H9 (cell line): ENCODE measurements at regions not wholly inside any gene's neighbourhood (a gene's known extent, or its start where the extent isn't known, plus 50 kb on each side); places are given as distances from the start of the nearest gene placed in this dataset.

Source experiments
- DNase-seq: peaks from one replicate; pipeline ENCODE4 v3.0.0-alpha.2; 2017
- H2AFZ ChIP-seq: one replicate; pipeline ENCODE4 v1.6.1; 2013; ENCODE audit warnings: mild to moderate bottlenecking, low read length, control low read depth, moderate library complexity
- H2AK5ac ChIP-seq: 2 replicates; pipeline ENCODE4 v1.6.1; 2013; ENCODE audit warnings: low read length, control low read depth, mixed read lengths; ENCODE audit not compliant: insufficient read length
- H2BK120ac ChIP-seq: one replicate; pipeline ENCODE4 v1.6.1; 2013; ENCODE audit warnings: low read depth, mild to moderate bottlenecking, low read length, control low read depth, inconsistent platforms; ENCODE audit not compliant: poor library complexity, severe bottlenecking
- H2BK12ac ChIP-seq: 2 replicates; pipeline ENCODE4 v1.6.1; 2013; ENCODE audit warnings: low read length, control low read depth, mixed read lengths, low read depth; ENCODE audit not compliant: insufficient read length
- H2BK15ac ChIP-seq: 2 replicates; pipeline ENCODE4 v1.6.1; 2013; ENCODE audit warnings: low read depth, low read length, control low read depth
- H2BK20ac ChIP-seq: one replicate; pipeline ENCODE4 v1.6.1; 2013; ENCODE audit warnings: low read depth, mild to moderate bottlenecking, low read length, control low read depth, inconsistent platforms; ENCODE audit not compliant: poor library complexity, severe bottlenecking
- H2BK5ac ChIP-seq: 2 replicates; pipeline ENCODE4 v1.6.1; 2013; ENCODE audit warnings: low read length, control low read depth, mixed read lengths; ENCODE audit not compliant: insufficient read length
- H3K14ac ChIP-seq: 2 replicates; pipeline ENCODE4 v1.6.1; 2013; ENCODE audit warnings: low read length, control low read depth; ENCODE audit not compliant: insufficient read depth
- H3K18ac ChIP-seq: 2 replicates; pipeline ENCODE4 v1.6.1; 2013; ENCODE audit warnings: low read depth, mild to moderate bottlenecking, mixed read lengths, low read length, control low read depth; ENCODE audit not compliant: insufficient read length
- H3K23ac ChIP-seq: 2 replicates; pipeline ENCODE4 v1.6.1; 2013; ENCODE audit warnings: low read length, control low read depth, mixed read lengths, low read depth; ENCODE audit not compliant: insufficient read length
- H3K23me2 ChIP-seq: 2 replicates; pipeline ENCODE4 v1.6.1; 2013; ENCODE audit warnings: low read depth, mild to moderate bottlenecking, mixed read lengths, low read length, control low read depth; ENCODE audit not compliant: insufficient read length, poor library complexity, severe bottlenecking
- H3K27ac ChIP-seq: 2 replicates; pipeline ENCODE4 v1.5.1; 2013; ENCODE audit warnings: low read length, control low read depth, mixed read lengths, low read depth; ENCODE audit not compliant: insufficient read length
- H3K27me3 ChIP-seq: 2 replicates; pipeline ENCODE4 v1.6.1; 2013; ENCODE audit warnings: low read length, control low read depth, inconsistent platforms; ENCODE audit not compliant: insufficient read depth
- H3K4ac ChIP-seq: 2 replicates; pipeline ENCODE4 v1.6.1; 2013; ENCODE audit warnings: low read depth, mild to moderate bottlenecking, control low read depth, inconsistent platforms, low read length, moderate library complexity
- H3K4me1 ChIP-seq: 2 replicates; pipeline ENCODE4 v1.6.1; 2013; ENCODE audit warnings: low read length, control low read depth, inconsistent platforms; ENCODE audit not compliant: insufficient read depth
- H3K4me2 ChIP-seq: 2 replicates; pipeline ENCODE4 v1.6.1; 2013; ENCODE audit warnings: low read length, control low read depth, mixed read lengths; ENCODE audit not compliant: insufficient read length, insufficient read depth
- H3K56ac ChIP-seq: 2 replicates; pipeline ENCODE4 v1.6.1; 2013; ENCODE audit warnings: low read depth, mild to moderate bottlenecking, mixed read lengths, low read length, control low read depth; ENCODE audit not compliant: insufficient read length
- H3K79me1 ChIP-seq: 2 replicates; pipeline ENCODE4 v1.6.1; 2013; ENCODE audit warnings: low read depth, mild to moderate bottlenecking, moderate library complexity, low read length, control low read depth, inconsistent platforms; ENCODE audit not compliant: insufficient read depth, poor library complexity, severe bottlenecking
- H3K79me2 ChIP-seq: 2 replicates; pipeline ENCODE4 v1.6.1; 2013; ENCODE audit warnings: low read length, control low read depth, inconsistent platforms; ENCODE audit not compliant: insufficient read depth
- H3K9ac ChIP-seq: 2 replicates; pipeline ENCODE4 v1.6.1; 2013; ENCODE audit warnings: low read length, control low read depth, mixed read lengths; ENCODE audit not compliant: insufficient read length; ENCODE audit errors: extremely low read depth
- H3K9me3 ChIP-seq: one replicate; pipeline ENCODE4 v1.6.1; 2013; ENCODE audit warnings: low read depth, low read length, inconsistent platforms; ENCODE audit not compliant: control insufficient read depth
- H3T11ph ChIP-seq: one replicate; pipeline ENCODE4 v1.6.1; 2013; ENCODE audit warnings: mild to moderate bottlenecking, low read length, control low read depth, inconsistent platforms
- H4K20me1 ChIP-seq: one replicate; pipeline ENCODE4 v1.6.1; 2013; ENCODE audit not compliant: control insufficient read depth, insufficient read length, insufficient read depth
- H4K5ac ChIP-seq: 2 replicates; pipeline ENCODE4 v1.6.1; 2013; ENCODE audit warnings: low read depth, mild to moderate bottlenecking, mixed read lengths, low read length, control low read depth; ENCODE audit not compliant: insufficient read length
- H4K8ac ChIP-seq: replicated peaks from 2 replicates; pipeline ENCODE4 v1.6.1; 2013; ENCODE audit warnings: low read length, control low read depth, mixed read lengths, low read depth; ENCODE audit not compliant: insufficient read length
- H4K91ac ChIP-seq: 2 replicates; pipeline ENCODE4 v1.6.1; 2013; ENCODE audit warnings: low read depth, mild to moderate bottlenecking, moderate library complexity, mixed read lengths, low read length, control low read depth; ENCODE audit not compliant: insufficient read length
- H3K27ac Mint-ChIP-seq, 3 experiments: 2 replicates in 2 of 3; 3 replicates in 1 of 3; pipeline ENCODE4 v1.8.0; 2020 to 2021; ENCODE audit warnings: mixed read lengths in 3 of 3, mild to moderate bottlenecking in 1 of 3, moderate library complexity in 1 of 3
- H3K27me3 Mint-ChIP-seq: 2 replicates; pipeline ENCODE4 v1.8.0; 2021; ENCODE audit warnings: low read depth, mild to moderate bottlenecking, moderate library complexity, mixed read lengths
- H3K36me3 Mint-ChIP-seq, 3 experiments: 2 replicates in 2 of 3; 3 replicates in 1 of 3; pipeline ENCODE4 v1.8.0; 2020 to 2021; ENCODE audit warnings: low read depth in 3 of 3, mixed read lengths in 3 of 3; ENCODE audit not compliant: insufficient read depth in 1 of 3
- H3K4me1 Mint-ChIP-seq, 2 experiments: 2 replicates each; pipeline ENCODE4 v1.8.0; 2020; ENCODE audit warnings: mixed read lengths in 2 of 2
- H3K4me3 Mint-ChIP-seq, 2 experiments: 2 replicates in 1 of 2; 3 replicates in 1 of 2; pipeline ENCODE4 v1.8.0; 2020 to 2021; ENCODE audit warnings: mild to moderate bottlenecking in 2 of 2, mixed read lengths in 2 of 2, moderate library complexity in 1 of 2
- H3K9me3 Mint-ChIP-seq, 2 experiments: 2 replicates in 1 of 2; 3 replicates in 1 of 2; pipeline ENCODE4 v1.8.0; 2020; ENCODE audit warnings: mild to moderate bottlenecking in 2 of 2, mixed read lengths in 2 of 2, moderate library complexity in 1 of 2
- WGBS: extraction: QIAGEN DNeasy Blood & Tissue Kit; methylation state at CpG from one replicate; pipeline ENCODE4 v1.1.7; 2013; ENCODE audit warnings: missing lambda C conversion rate, low lambda C conversion rate, mixed read lengths; ENCODE audit not compliant: insufficient read length; ENCODE audit errors: extremely low coverage; 5-methylcytosine and 5-hydroxymethylcytosine counted together
- TF ChIP-seq, protein P1 (sequence below): fragments of 200-600 bp; sonication (generic); conservative IDR thresholded peaks from 3 replicates; pipeline ENCODE4 v1.8.0; 2021; ENCODE audit warnings: antibody characterized with exemption, mild to moderate bottlenecking

GRCh38 chr4:8779490-8779932 lies 92.1 kb downstream of the HMX1 start:
- DNase-seq, result no peak
- Histone ChIP-seq H3K23me2 (no peaks in the 10 kb centered on the region), H3K18ac (no peak overlapping the region), H3T11ph (no peak overlapping the region), H3K9me3 (no peaks in the 10 kb centered on the region), H3K9ac (no peak overlapping the region), H3K23ac (no peak overlapping the region), H3K27me3 (no peaks in the 10 kb centered on the region), H3K4ac (no peak overlapping the region), H2BK15ac (no peak overlapping the region), H2AFZ (no peak overlapping the region), H3K4me2 (no peak overlapping the region), H4K5ac (no peak overlapping the region), H3K56ac (no peak overlapping the region), H3K27ac (no peak overlapping the region), H2AK5ac (no peak overlapping the region), H2BK120ac (no peak overlapping the region), H3K4me1 (no peaks in the 10 kb centered on the region), H3K79me1 (no peaks in the 10 kb centered on the region), H2BK5ac (no peak overlapping the region), H4K20me1 (no peaks in the 10 kb centered on the region), H3K14ac (peak overlapping the region; percentile 13; the same call in 1 of the 2 replicates), H3K79me2 (no peaks in the 10 kb centered on the region), H2BK12ac (no peak overlapping the region), H4K91ac (no peak overlapping the region), H4K8ac (no peak overlapping the region), H2BK20ac (no peak overlapping the region)
- TF ChIP-seq, protein P1, sequence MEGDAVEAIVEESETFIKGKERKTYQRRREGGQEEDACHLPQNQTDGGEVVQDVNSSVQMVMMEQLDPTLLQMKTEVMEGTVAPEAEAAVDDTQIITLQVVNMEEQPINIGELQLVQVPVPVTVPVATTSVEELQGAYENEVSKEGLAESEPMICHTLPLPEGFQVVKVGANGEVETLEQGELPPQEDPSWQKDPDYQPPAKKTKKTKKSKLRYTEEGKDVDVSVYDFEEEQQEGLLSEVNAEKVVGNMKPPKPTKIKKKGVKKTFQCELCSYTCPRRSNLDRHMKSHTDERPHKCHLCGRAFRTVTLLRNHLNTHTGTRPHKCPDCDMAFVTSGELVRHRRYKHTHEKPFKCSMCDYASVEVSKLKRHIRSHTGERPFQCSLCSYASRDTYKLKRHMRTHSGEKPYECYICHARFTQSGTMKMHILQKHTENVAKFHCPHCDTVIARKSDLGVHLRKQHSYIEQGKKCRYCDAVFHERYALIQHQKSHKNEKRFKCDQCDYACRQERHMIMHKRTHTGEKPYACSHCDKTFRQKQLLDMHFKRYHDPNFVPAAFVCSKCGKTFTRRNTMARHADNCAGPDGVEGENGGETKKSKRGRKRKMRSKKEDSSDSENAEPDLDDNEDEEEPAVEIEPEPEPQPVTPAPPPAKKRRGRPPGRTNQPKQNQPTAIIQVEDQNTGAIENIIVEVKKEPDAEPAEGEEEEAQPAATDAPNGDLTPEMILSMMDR, result no peak
- Mint-ChIP-seq H3K36me3 (no peaks in the 10 kb centered on the region; a peak in 1 of 7 replicates), H3K4me3 (no peak overlapping the region; a peak in 1 of 5 replicates), H3K27me3 (no peaks in the 10 kb centered on the region; the same call in 1 of the 2 replicates), H3K4me1 (peaks cover 0 to 3% of the 10 kb centered on the region in 2 experiments; a peak in 1 of 4 replicates), H3K9me3 (no peaks in the 10 kb centered on the region), H3K27ac (no peak overlapping the region)
- no CpG with 5 or more reads among the region's 11 CpGs for WGBS
